ENCODE measurements at regions not wholly inside any gene's neighbourhood (a gene's known extent, or its start where the extent isn't known, plus 50 kb on each side); places are given as distances from the start of the nearest gene placed in this dataset.
A peak's percentile ranks its signal among the peaks of the same experiment; 100 is the strongest.

GRCh38 chr9:129258124-129258822 is 80.2 kb upstream of the IER5L start:
- H3K4me1 ChIP-seq: peaks cover 18% of the 10 kb centered on the region
- peak overlapping the region; percentile 39 for H3K4me3 ChIP-seq
- TF ChIP-seq CTCF (IDR thresholded peaks at IDR 0.05): no peak
- no peaks in the 10 kb centered on the region for H3K36me3 ChIP-seq (ENCODE audit: insufficient read depth in 1 of 2, low read depth in 1 of 2)
- DNase-seq (peak; percentile 94 to 96), ATAC-seq (peak; percentile 75 to 94 (median 88))
- no peaks in the 10 kb centered on the region for H3K9me3 ChIP-seq
- WGBS, 3 donors: 7 to 14% (median 13%) methylated on average over 39 to 62 of the region's 62 CpGs
- intact Hi-C loops (cut with DNase I): loop anchor here in 1 of 2 donors (5.0 kb wide), 1 partner anchor 121 kb away; no protein-coding TSS in a partner anchor
- H3K27ac ChIP-seq: peak overlapping the region; percentile 46
- peaks cover 0 to 23% (median 4%) of the 10 kb centered on the region in 3 donors for H3K27me3 ChIP-seq (ENCODE audit: insufficient read depth in 3 of 3, low read length in 2 of 3)

GRCh38 chr9:129256959-129257713 is 79.1 kb upstream of the IER5L start:
- H3K4me1 ChIP-seq: peaks cover 18% of the 10 kb centered on the region
- peak overlapping the region; percentile 46 for H3K27ac ChIP-seq

GRCh38 chr9:129254566-129255287 is 76.7 kb upstream of the IER5L start:
- peak overlapping the region; percentile 35 for H3K4me3 ChIP-seq
- DNase-seq: peak in 1 of 2 donors; percentile 18
- intact Hi-C loops (cut with DNase I): loop anchor here in 1 of 2 donors (5.0 kb wide), 1 partner anchor 117 kb away; no protein-coding TSS in a partner anchor

More at GRCh38 chr9:129256959-129257713, 79.1 kb upstream of the IER5L start:
- 76 to 88% (median 80%) methylated on average over 13 of the region's 13 CpGs for WGBS, 3 donors
- H3K36me3 ChIP-seq (ENCODE audit: insufficient read depth in 1 of 2, low read depth in 1 of 2): no peaks in the 10 kb centered on the region
- peaks cover 0 to 23% (median 4%) of the 10 kb centered on the region in 3 donors for H3K27me3 ChIP-seq (ENCODE audit: insufficient read depth in 3 of 3, low read length in 2 of 3)
- TF ChIP-seq CTCF (IDR thresholded peaks at IDR 0.05): no peak
- no peaks in the 10 kb centered on the region for H3K9me3 ChIP-seq
- peak in 1 of 2 donors; percentile 19 for DNase-seq
- intact Hi-C loops (cut with DNase I): loop anchor here in 1 of 2 donors (5.0 kb wide), 1 partner anchor 120 kb away; no protein-coding TSS in a partner anchor
- ATAC-seq: no peak
- no peak overlapping the region for H3K4me3 ChIP-seq

More at GRCh38 chr9:129254566-129255287, 76.7 kb upstream of the IER5L start:
- no peaks in the 10 kb centered on the region for H3K9me3 ChIP-seq
- peak overlapping the region; percentile 54 for H3K27ac ChIP-seq
- WGBS, 3 donors: 78 to 90% (median 84%) methylated on average over 9 of the region's 9 CpGs
- no peak for ATAC-seq
- peaks cover 0 to 14% (median 2%) of the 10 kb centered on the region in 3 donors for H3K27me3 ChIP-seq (ENCODE audit: insufficient read depth in 3 of 3, low read length in 2 of 3)
- no peaks in the 10 kb centered on the region for H3K36me3 ChIP-seq (ENCODE audit: insufficient read depth in 1 of 2, low read depth in 1 of 2)
- peaks cover 18% of the 10 kb centered on the region for H3K4me1 ChIP-seq
- TF ChIP-seq CTCF (IDR thresholded peaks at IDR 0.05): no peak

All from psoas muscle (tissue), 7 donors.